Myocyte (in vitro differentiated cells): ENCODE measurements at regions not wholly inside any gene's neighbourhood (a gene's known extent, or its start where the extent isn't known, plus 50 kb on each side); places are given as distances from the start of the nearest gene placed in this dataset.

Source experiments
- DNase-seq: peaks from one replicate; pipeline ENCODE4 v3.0.0-alpha.2; 2012; ENCODE audit warnings: low read depth

- no peak for DNase-seq
Observed at GRCh38 chr10:124288486-124288885, 130.2 kb downstream of the OAT start.

- no peak for DNase-seq
Observed at GRCh38 chr10:124287791-124288190, 130.9 kb downstream of the OAT start.

- no peak for DNase-seq
Observed at GRCh38 chr10:124287071-124287685, 131.5 kb downstream of the OAT start.

- DNase-seq, result no peak
Observed at GRCh38 chr10:124286621-124287020, 132.1 kb downstream of the OAT start.

- DNase-seq, result peak; percentile 41
Observed at GRCh38 chr10:124285587-124286527, 132.9 kb downstream of the OAT start.

- DNase-seq, result no peak
Observed at GRCh38 chr10:124283949-124284250, 134.8 kb downstream of the OAT start.

- DNase-seq, result no peak
Observed at GRCh38 chr10:124283215-124283948, 135.3 kb downstream of the OAT start.

GRCh38 chr10:124282326-124282725 is 136.4 kb downstream of the OAT start:
- DNase-seq, result no peak

GRCh38 chr10:124281666-124282065 is 137.1 kb downstream of the OAT start:
- no peak for DNase-seq

- no peak for DNase-seq
Observed at GRCh38 chr10:124280916-124281315, 137.8 kb downstream of the OAT start.

GRCh38 chr10:124279882-124280281 is 138.8 kb downstream of the OAT start:
- peak; percentile 21 for DNase-seq

- DNase-seq, result no peak
Observed at GRCh38 chr10:124279298-124279697, 139.4 kb downstream of the OAT start.

GRCh38 chr10:124278356-124278755 is 140.4 kb downstream of the OAT start:
- no peak for DNase-seq

GRCh38 chr10:124273141-124273540 is 145.6 kb downstream of the OAT start:
- DNase-seq, result no peak

- no peak for DNase-seq
Observed at GRCh38 chr10:124271676-124272075, 147.0 kb downstream of the OAT start.

- no peak for DNase-seq
Observed at GRCh38 chr10:124270530-124271327, 148.0 kb downstream of the OAT start.

GRCh38 chr10:124268976-124269375 is 149.7 kb downstream of the OAT start:
- no peak for DNase-seq

- DNase-seq, result no peak
Observed at GRCh38 chr10:124267911-124268549, 150.7 kb downstream of the OAT start.

- DNase-seq, result peak; percentile 91
Observed at GRCh38 chr10:124267231-124267885, 151.4 kb downstream of the OAT start.
